NT2/D1 (cell line): ENCODE measurements at regions not wholly inside any gene's neighbourhood (a gene's known extent, or its start where the extent isn't known, plus 50 kb on each side); places are given as distances from the start of the nearest gene placed in this dataset.

Source experiments
- SUZ12 ChIP-seq: IDR thresholded peaks from 2 replicates; pipeline ENCODE4 v1.6.1; 2011; ENCODE audit not compliant: insufficient read length, insufficient read depth; ENCODE audit errors: extremely low read depth
- YY1 ChIP-seq: IDR thresholded peaks from 2 replicates; pipeline ENCODE4 v1.6.1; 2011; ENCODE audit not compliant: insufficient read length, insufficient read depth
- ZNF274 ChIP-seq: IDR thresholded peaks from 2 replicates; pipeline ENCODE4 v1.6.1; 2011; ENCODE audit warnings: mild to moderate bottlenecking, low read depth, low read length

- TF ChIP-seq YY1 (no peak), ZNF274 (no peak), SUZ12 (no peak)
Measured at GRCh38 chr12:59839514-59839913, 243.7 kb downstream of the SLC16A7 start.
